ENCODE measurements at regions not wholly inside any gene's neighbourhood (a gene's known extent, or its start where the extent isn't known, plus 50 kb on each side); places are given as distances from the start of the nearest gene placed in this dataset.

GRCh38 chr2:236706803-236707202 lies 137.2 kb downstream of the ACKR3 start:
- Histone ChIP-seq H3K4me1 (ENCODE audit: control extremely low read depth in 1 of 4, control insufficient read depth in 4 of 4, insufficient read depth in 4 of 4, low read length in 3 of 4) (no peaks in the 10 kb centered on the region), H3K4me3 (ENCODE audit: control insufficient read depth in 1 of 7, extremely low read depth in 1 of 7, insufficient read depth in 4 of 7, low read depth in 2 of 7, low read length in 6 of 7) (no peak overlapping the region), H3K9me3 (ENCODE audit: control extremely low read depth in 1 of 5, control insufficient read depth in 4 of 5, insufficient read depth in 2 of 5, low read depth in 1 of 5, low read length in 4 of 5) (no peaks in the 10 kb centered on the region), H3K36me3 (ENCODE audit: control insufficient read depth in 4 of 4, insufficient read depth in 4 of 4, low read length in 3 of 4) (no peaks in the 10 kb centered on the region), H3K27me3 (replicated peaks in 2 of 5; ENCODE audit: control insufficient read depth in 4 of 5, insufficient read depth in 5 of 5, low read length in 4 of 5) (no peaks in the 10 kb centered on the region), H3K27ac (ENCODE audit: insufficient read depth in 1 of 2, low read depth in 1 of 2, low read length in 2 of 2, poor library complexity in 1 of 2, severe bottlenecking in 2 of 2) (no peak overlapping the region)
- POLR2A ChIA-PET = no interaction called here
- CTCF ChIA-PET = no interaction called here
- DNase-seq = no peak

- ChIA-PET CTCF (no interaction called here), POLR2A (no interaction called here)
- no peak overlapping the region for H3K4me3 ChIP-seq (ENCODE audit: control insufficient read depth in 1 of 7, extremely low read depth in 1 of 7, insufficient read depth in 4 of 7, low read depth in 2 of 7, low read length in 6 of 7)
- peaks cover 0 to 7% (median 0%) of the 10 kb centered on the region in 4 experiments for H3K4me1 ChIP-seq (ENCODE audit: control extremely low read depth in 1 of 4, control insufficient read depth in 4 of 4, insufficient read depth in 4 of 4, low read length in 3 of 4)
- no peaks in the 10 kb centered on the region for H3K36me3 ChIP-seq (ENCODE audit: control insufficient read depth in 4 of 4, insufficient read depth in 4 of 4, low read length in 3 of 4)
- peak in 1 of 3 donors; percentile 2 for DNase-seq
- WGBS (ENCODE audit: insufficient coverage) = 80% methylated on average over 1 of the region's 2 CpGs
- no peaks in the 10 kb centered on the region for H3K9me3 ChIP-seq (ENCODE audit: control extremely low read depth in 1 of 5, control insufficient read depth in 4 of 5, insufficient read depth in 2 of 5, low read depth in 1 of 5, low read length in 4 of 5)
- no peak overlapping the region for H3K27ac ChIP-seq (ENCODE audit: insufficient read depth in 1 of 2, low read depth in 1 of 2, low read length in 2 of 2, poor library complexity in 1 of 2, severe bottlenecking in 2 of 2)
- peaks cover 0 to 17% (median 9%) of the 10 kb centered on the region in 5 experiments for H3K27me3 ChIP-seq (replicated peaks in 2 of 5; ENCODE audit: control insufficient read depth in 4 of 5, insufficient read depth in 5 of 5, low read length in 4 of 5)
These were observed 141.8 kb downstream of the ACKR3 start for GRCh38 chr2:236711440-236711839.

GRCh38 chr2:236712304-236712703 lies 142.7 kb downstream of the ACKR3 start:
- peak in 2 of 3 donors; percentile 26 to 29 for DNase-seq
- CTCF ChIA-PET = interaction anchor here (0.6 kb wide), 1 partner anchor 12 kb away, joined by 3 read pairs; no protein-coding TSS in a partner anchor

GRCh38 chr2:236712961-236713673 lies 143.5 kb downstream of the ACKR3 start:
- Histone ChIP-seq H3K36me3 (ENCODE audit: control insufficient read depth in 4 of 4, insufficient read depth in 4 of 4, low read length in 3 of 4) (no peaks in the 10 kb centered on the region), H3K27me3 (replicated peaks in 2 of 5; ENCODE audit: control insufficient read depth in 4 of 5, insufficient read depth in 5 of 5, low read length in 4 of 5) (peaks cover 0 to 28% (median 9%) of the 10 kb centered on the region in 5 experiments), H3K9me3 (ENCODE audit: control extremely low read depth in 1 of 5, control insufficient read depth in 4 of 5, insufficient read depth in 2 of 5, low read depth in 1 of 5, low read length in 4 of 5) (no peaks in the 10 kb centered on the region), H3K4me3 (ENCODE audit: control insufficient read depth in 1 of 7, extremely low read depth in 1 of 7, insufficient read depth in 4 of 7, low read depth in 2 of 7, low read length in 6 of 7) (no peak overlapping the region), H3K27ac (ENCODE audit: insufficient read depth in 1 of 2, low read depth in 1 of 2, low read length in 2 of 2, poor library complexity in 1 of 2, severe bottlenecking in 2 of 2) (no peak overlapping the region), H3K4me1 (ENCODE audit: control extremely low read depth in 1 of 4, control insufficient read depth in 4 of 4, insufficient read depth in 4 of 4, low read length in 3 of 4) (peaks cover 0 to 7% (median 0%) of the 10 kb centered on the region in 4 experiments)
- POLR2A ChIA-PET = no interaction called here
- CTCF ChIA-PET = no interaction called here
- WGBS (ENCODE audit: insufficient coverage) = 94% methylated on average over 4 of the region's 8 CpGs
- DNase-seq = no peak

More at GRCh38 chr2:236712304-236712703, 142.7 kb downstream of the ACKR3 start:
- Histone ChIP-seq H3K4me3 (ENCODE audit: control insufficient read depth in 1 of 7, extremely low read depth in 1 of 7, insufficient read depth in 4 of 7, low read depth in 2 of 7, low read length in 6 of 7) (no peak overlapping the region), H3K4me1 (ENCODE audit: control extremely low read depth in 1 of 4, control insufficient read depth in 4 of 4, insufficient read depth in 4 of 4, low read length in 3 of 4) (peaks cover 0 to 7% (median 0%) of the 10 kb centered on the region in 4 experiments), H3K27ac (ENCODE audit: insufficient read depth in 1 of 2, low read depth in 1 of 2, low read length in 2 of 2, poor library complexity in 1 of 2, severe bottlenecking in 2 of 2) (no peak overlapping the region), H3K27me3 (replicated peaks in 2 of 5; ENCODE audit: control insufficient read depth in 4 of 5, insufficient read depth in 5 of 5, low read length in 4 of 5) (peaks cover 0 to 24% (median 9%) of the 10 kb centered on the region in 5 experiments), H3K9me3 (ENCODE audit: control extremely low read depth in 1 of 5, control insufficient read depth in 4 of 5, insufficient read depth in 2 of 5, low read depth in 1 of 5, low read length in 4 of 5) (no peaks in the 10 kb centered on the region), H3K36me3 (ENCODE audit: control insufficient read depth in 4 of 4, insufficient read depth in 4 of 4, low read length in 3 of 4) (no peaks in the 10 kb centered on the region)
- no CpG with 5 or more reads among the region's 1 CpG for WGBS (ENCODE audit: insufficient coverage)
- POLR2A ChIA-PET = no interaction called here

- no peak for DNase-seq
- no peak overlapping the region for H3K27ac ChIP-seq (ENCODE audit: insufficient read depth in 1 of 2, low read depth in 1 of 2, low read length in 2 of 2, poor library complexity in 1 of 2, severe bottlenecking in 2 of 2)
- no peak overlapping the region for H3K4me3 ChIP-seq (ENCODE audit: control insufficient read depth in 1 of 7, extremely low read depth in 1 of 7, insufficient read depth in 4 of 7, low read depth in 2 of 7, low read length in 6 of 7)
- CTCF ChIA-PET = no interaction called here
- peaks cover 0 to 7% (median 0%) of the 10 kb centered on the region in 4 experiments for H3K4me1 ChIP-seq (ENCODE audit: control extremely low read depth in 1 of 4, control insufficient read depth in 4 of 4, insufficient read depth in 4 of 4, low read length in 3 of 4)
- 89% methylated on average over 4 of the region's 5 CpGs for WGBS (ENCODE audit: insufficient coverage)
- H3K9me3 ChIP-seq (ENCODE audit: control extremely low read depth in 1 of 5, control insufficient read depth in 4 of 5, insufficient read depth in 2 of 5, low read depth in 1 of 5, low read length in 4 of 5) = no peaks in the 10 kb centered on the region
- peaks cover 0 to 28% (median 9%) of the 10 kb centered on the region in 5 experiments for H3K27me3 ChIP-seq (replicated peaks in 2 of 5; ENCODE audit: control insufficient read depth in 4 of 5, insufficient read depth in 5 of 5, low read length in 4 of 5)
- no peaks in the 10 kb centered on the region for H3K36me3 ChIP-seq (ENCODE audit: control insufficient read depth in 4 of 4, insufficient read depth in 4 of 4, low read length in 3 of 4)
- POLR2A ChIA-PET = no interaction called here
These were observed 144.5 kb downstream of the ACKR3 start for GRCh38 chr2:236714080-236714479.

GRCh38 chr2:236715077-236715476 lies 145.5 kb downstream of the ACKR3 start:
- Histone ChIP-seq H3K4me3 (ENCODE audit: control insufficient read depth in 1 of 7, extremely low read depth in 1 of 7, insufficient read depth in 4 of 7, low read depth in 2 of 7, low read length in 6 of 7) (peak overlapping the region in 1 of 7 experiments; percentile 19), H3K27ac (ENCODE audit: insufficient read depth in 1 of 2, low read depth in 1 of 2, low read length in 2 of 2, poor library complexity in 1 of 2, severe bottlenecking in 2 of 2) (no peak overlapping the region), H3K27me3 (replicated peaks in 2 of 5; ENCODE audit: control insufficient read depth in 4 of 5, insufficient read depth in 5 of 5, low read length in 4 of 5) (peaks cover 0 to 28% (median 9%) of the 10 kb centered on the region in 5 experiments), H3K36me3 (ENCODE audit: control insufficient read depth in 4 of 4, insufficient read depth in 4 of 4, low read length in 3 of 4) (no peaks in the 10 kb centered on the region), H3K9me3 (ENCODE audit: control extremely low read depth in 1 of 5, control insufficient read depth in 4 of 5, insufficient read depth in 2 of 5, low read depth in 1 of 5, low read length in 4 of 5) (no peaks in the 10 kb centered on the region), H3K4me1 (ENCODE audit: control extremely low read depth in 1 of 4, control insufficient read depth in 4 of 4, insufficient read depth in 4 of 4, low read length in 3 of 4) (peaks cover 0 to 7% (median 0%) of the 10 kb centered on the region in 4 experiments)
- 1% methylated on average over 10 of the region's 10 CpGs for WGBS (ENCODE audit: insufficient coverage)
- DNase-seq = peak; percentile 5 to 45 (median 28)
- ChIA-PET CTCF (no interaction called here), POLR2A (no interaction called here)

- H3K36me3 ChIP-seq (ENCODE audit: control insufficient read depth in 4 of 4, insufficient read depth in 4 of 4, low read length in 3 of 4) = no peaks in the 10 kb centered on the region
- DNase-seq = no peak
- H3K4me3 ChIP-seq (ENCODE audit: control insufficient read depth in 1 of 7, extremely low read depth in 1 of 7, insufficient read depth in 4 of 7, low read depth in 2 of 7, low read length in 6 of 7) = no peak overlapping the region
- WGBS (ENCODE audit: insufficient coverage) = 45% methylated on average over 13 of the region's 16 CpGs
- H3K9me3 ChIP-seq (ENCODE audit: control extremely low read depth in 1 of 5, control insufficient read depth in 4 of 5, insufficient read depth in 2 of 5, low read depth in 1 of 5, low read length in 4 of 5) = no peaks in the 10 kb centered on the region
- H3K4me1 ChIP-seq (ENCODE audit: control extremely low read depth in 1 of 4, control insufficient read depth in 4 of 4, insufficient read depth in 4 of 4, low read length in 3 of 4) = peaks cover 0 to 7% (median 0%) of the 10 kb centered on the region in 4 experiments
- CTCF ChIA-PET = no interaction called here
- H3K27ac ChIP-seq (ENCODE audit: insufficient read depth in 1 of 2, low read depth in 1 of 2, low read length in 2 of 2, poor library complexity in 1 of 2, severe bottlenecking in 2 of 2) = no peak overlapping the region
- POLR2A ChIA-PET = no interaction called here
- peaks cover 0 to 28% (median 9%) of the 10 kb centered on the region in 5 experiments for H3K27me3 ChIP-seq (replicated peaks in 2 of 5; ENCODE audit: control insufficient read depth in 4 of 5, insufficient read depth in 5 of 5, low read length in 4 of 5)
These were observed 145.9 kb downstream of the ACKR3 start for GRCh38 chr2:236715491-236715961.
